GM18868 (cell line): ENCODE measurements at regions not wholly inside any gene's neighbourhood (a gene's known extent, or its start where the extent isn't known, plus 50 kb on each side); places are given as distances from the start of the nearest gene placed in this dataset.
"Not testable (repeated sequence)": the region's sequence is repeated elsewhere in the genome, so short reads cannot be mapped to it uniquely, and the experiment has no call there.

Experiments
- ATAC-seq: cut with Tn5 transposase; IDR thresholded peaks from one replicate; pipeline ENCODE4 v1.9.1; 2021; ENCODE audit warnings: mild to moderate bottlenecking, moderate library complexity; ENCODE audit not compliant: unreplicated experiment

- peak; percentile 30 for ATAC-seq
Measured at GRCh38 chr5:124054564-124054963, 542.6 kb downstream of the CSNK1G3 start.

- no peak for ATAC-seq
Measured at GRCh38 chr5:124053340-124053739, 541.4 kb downstream of the CSNK1G3 start.

GRCh38 chr5:124052201-124052600, 540.2 kb downstream of the CSNK1G3 start:
- ATAC-seq: no peak

GRCh38 chr5:124050120-124050770, 538.3 kb downstream of the CSNK1G3 start:
- no peak for ATAC-seq

- no peak for ATAC-seq
Measured at GRCh38 chr5:124045412-124045811, 533.4 kb downstream of the CSNK1G3 start.

- no peak for ATAC-seq
Measured at GRCh38 chr5:124044613-124045012, 532.6 kb downstream of the CSNK1G3 start.

GRCh38 chr5:124043456-124043855, 531.5 kb downstream of the CSNK1G3 start:
- ATAC-seq: peak; percentile 54

- ATAC-seq: no peak
Measured at GRCh38 chr5:124040799-124041198, 528.8 kb downstream of the CSNK1G3 start.

GRCh38 chr5:124039410-124039809, 527.4 kb downstream of the CSNK1G3 start:
- ATAC-seq: no peak

GRCh38 chr5:124036786-124037185, 524.8 kb downstream of the CSNK1G3 start:
- ATAC-seq: no peak

- peak; percentile 99 for ATAC-seq
Measured at GRCh38 chr5:124034963-124035362, 523.0 kb downstream of the CSNK1G3 start.

- ATAC-seq: peak; percentile 3
Measured at GRCh38 chr5:124034083-124034700, 522.2 kb downstream of the CSNK1G3 start.

GRCh38 chr5:124030043-124030491, 518.1 kb downstream of the CSNK1G3 start:
- ATAC-seq: no peak

- ATAC-seq: no peak
Measured at GRCh38 chr5:124027441-124027840, 515.5 kb downstream of the CSNK1G3 start.

GRCh38 chr5:124025306-124025845, 513.4 kb downstream of the CSNK1G3 start:
- no peak for ATAC-seq

GRCh38 chr5:124022966-124023365, 511.0 kb downstream of the CSNK1G3 start:
- no peak for ATAC-seq

- no peak for ATAC-seq
Measured at GRCh38 chr5:124021776-124022175, 509.8 kb downstream of the CSNK1G3 start.

- no peak for ATAC-seq
Measured at GRCh38 chr5:124021066-124021641, 509.2 kb downstream of the CSNK1G3 start.

GRCh38 chr5:124017321-124017720, 505.3 kb downstream of the CSNK1G3 start:
- ATAC-seq: not testable (repeated sequence)

GRCh38 chr5:124007675-124008398, 495.9 kb downstream of the CSNK1G3 start:
- ATAC-seq: no peak

GRCh38 chr5:124001036-124001615, 489.1 kb downstream of the CSNK1G3 start:
- no peak for ATAC-seq
